GM19351 (cell line): ENCODE measurements at regions not wholly inside any gene's neighbourhood (a gene's known extent, or its start where the extent isn't known, plus 50 kb on each side); places are given as distances from the start of the nearest gene placed in this dataset.
"Not testable (repeated sequence)": the region's sequence is repeated elsewhere in the genome, so short reads cannot be mapped to it uniquely, and the experiment has no call there.

ENCODE experiments used
- ATAC-seq: cut with Tn5 transposase; IDR thresholded peaks from one replicate; pipeline ENCODE4 v1.9.1; 2021; ENCODE audit warnings: mild to moderate bottlenecking, moderate library complexity; ENCODE audit not compliant: unreplicated experiment

DNA sequence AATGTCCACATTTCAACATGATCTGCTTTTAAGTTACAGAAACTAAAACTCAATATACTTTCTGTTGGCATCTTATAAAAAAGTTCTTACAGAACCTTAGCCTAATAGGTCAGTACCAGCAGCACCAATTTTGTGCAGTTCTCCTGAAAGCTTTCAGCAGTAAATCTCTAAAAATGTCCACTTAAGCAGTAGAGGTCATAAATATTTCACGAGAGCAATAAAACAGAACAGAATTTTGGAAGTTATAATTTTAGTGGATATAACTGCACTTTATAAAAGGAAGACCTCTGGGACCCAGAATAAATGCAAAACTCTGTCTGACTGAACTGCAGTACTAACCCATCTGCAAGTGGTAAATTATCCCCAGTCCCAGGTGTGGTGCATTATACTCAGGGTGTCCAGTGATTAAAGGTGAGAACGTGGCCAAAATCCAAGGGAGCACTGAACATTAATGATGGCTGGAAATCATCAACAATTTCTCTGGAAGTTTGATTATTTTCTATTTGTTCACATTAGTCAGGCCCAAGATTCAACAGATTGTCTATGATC lies 172.6 kb upstream of the RSPO3 start:
- ATAC-seq: no peak

DNA sequence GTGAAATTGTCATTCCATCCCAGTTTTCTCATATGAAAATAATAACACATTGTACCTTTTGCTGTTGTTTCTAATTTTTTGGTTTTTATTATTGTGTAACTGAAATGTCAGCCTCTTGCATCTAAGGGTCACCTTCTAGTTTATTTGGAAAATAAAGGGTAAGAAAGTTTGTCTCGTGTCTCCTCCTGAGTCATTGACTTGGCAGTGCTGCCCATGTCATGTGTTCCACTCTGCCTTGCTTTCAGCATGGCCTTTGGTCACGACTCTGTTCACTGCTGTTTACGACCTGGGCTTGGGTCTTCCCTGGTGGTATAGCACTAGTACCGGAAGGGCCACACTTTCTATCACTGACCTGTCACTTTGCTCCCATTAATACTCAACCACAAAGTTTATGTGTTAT lies 171.4 kb upstream of the RSPO3 start:
- ATAC-seq: no peak

DNA sequence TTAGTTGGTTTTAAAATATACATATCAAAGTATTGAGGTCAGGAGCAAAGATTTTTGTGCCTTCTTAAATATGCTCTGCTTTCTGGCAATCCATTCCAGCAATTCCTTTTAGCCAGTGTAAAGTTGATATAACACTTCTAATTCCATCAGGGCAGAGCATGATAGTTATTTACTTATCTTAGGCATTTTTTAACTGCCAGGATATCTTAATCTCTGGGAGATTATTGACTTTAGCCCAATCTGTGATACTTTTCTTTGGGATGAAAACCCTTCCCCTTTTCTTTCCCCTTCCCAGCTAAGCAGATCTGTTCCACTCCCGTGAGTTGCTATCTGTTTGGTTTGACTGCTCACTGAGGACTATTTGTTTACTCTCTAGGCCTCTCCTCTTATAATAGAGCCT lies 168.7 kb upstream of the RSPO3 start:
- ATAC-seq: no peak

DNA sequence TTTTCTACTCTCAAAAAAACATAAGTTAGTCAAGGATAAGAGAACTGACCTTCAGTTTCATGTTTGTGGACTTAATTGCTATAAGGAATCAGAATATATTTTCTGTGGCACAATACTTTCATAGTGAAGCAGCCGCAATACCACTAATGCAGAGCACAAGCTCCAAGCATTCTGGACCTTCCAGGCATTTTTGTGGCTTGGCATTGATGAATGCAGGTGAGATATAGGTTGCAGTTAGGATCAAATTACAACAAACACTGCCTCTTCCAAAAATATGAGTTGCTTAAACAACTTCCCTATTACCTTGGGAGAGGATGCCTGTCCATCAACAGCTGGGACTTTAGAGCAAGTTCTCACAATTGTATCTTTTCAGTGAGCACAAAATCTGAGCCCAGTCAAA lies 162.8 kb upstream of the RSPO3 start:
- no peak for ATAC-seq

DNA sequence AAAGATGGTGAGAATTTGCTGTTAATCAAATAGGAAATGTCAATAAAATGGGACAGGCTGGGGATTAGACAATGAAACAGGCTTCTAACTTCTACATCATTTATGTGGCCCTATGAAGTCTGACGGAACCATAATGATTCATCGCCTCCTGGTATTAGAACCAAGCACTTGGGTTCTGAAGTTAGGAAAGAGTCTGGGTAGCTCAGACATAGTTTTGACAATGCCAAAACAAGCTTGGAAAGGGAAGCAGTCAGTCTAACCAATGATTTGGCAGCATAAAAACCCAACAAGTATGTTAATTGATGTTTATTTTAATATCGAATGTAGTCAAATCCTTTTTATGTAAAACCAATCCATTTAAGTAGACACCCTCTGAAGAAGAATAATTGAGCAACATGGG lies 160.8 kb upstream of the RSPO3 start:
- no peak for ATAC-seq

DNA sequence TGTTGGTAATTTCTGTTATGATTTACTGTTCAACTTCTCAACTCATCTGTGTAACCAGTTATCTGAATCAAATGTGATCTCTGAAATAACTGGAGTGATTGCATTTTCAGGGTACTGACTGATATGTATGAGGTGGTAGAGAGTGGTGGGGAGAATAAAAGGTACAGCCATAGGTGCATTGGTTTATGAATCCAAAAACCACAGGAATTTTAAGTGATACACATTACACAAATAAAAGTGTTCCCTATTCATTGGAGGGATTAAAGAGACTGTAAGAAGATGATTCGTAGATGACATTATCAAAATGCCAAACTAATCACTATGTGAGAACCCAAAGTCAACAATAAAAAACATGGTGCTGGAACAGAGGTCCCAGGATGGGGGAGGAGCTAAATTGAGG lies 158.7 kb upstream of the RSPO3 start:
- no peak for ATAC-seq

DNA sequence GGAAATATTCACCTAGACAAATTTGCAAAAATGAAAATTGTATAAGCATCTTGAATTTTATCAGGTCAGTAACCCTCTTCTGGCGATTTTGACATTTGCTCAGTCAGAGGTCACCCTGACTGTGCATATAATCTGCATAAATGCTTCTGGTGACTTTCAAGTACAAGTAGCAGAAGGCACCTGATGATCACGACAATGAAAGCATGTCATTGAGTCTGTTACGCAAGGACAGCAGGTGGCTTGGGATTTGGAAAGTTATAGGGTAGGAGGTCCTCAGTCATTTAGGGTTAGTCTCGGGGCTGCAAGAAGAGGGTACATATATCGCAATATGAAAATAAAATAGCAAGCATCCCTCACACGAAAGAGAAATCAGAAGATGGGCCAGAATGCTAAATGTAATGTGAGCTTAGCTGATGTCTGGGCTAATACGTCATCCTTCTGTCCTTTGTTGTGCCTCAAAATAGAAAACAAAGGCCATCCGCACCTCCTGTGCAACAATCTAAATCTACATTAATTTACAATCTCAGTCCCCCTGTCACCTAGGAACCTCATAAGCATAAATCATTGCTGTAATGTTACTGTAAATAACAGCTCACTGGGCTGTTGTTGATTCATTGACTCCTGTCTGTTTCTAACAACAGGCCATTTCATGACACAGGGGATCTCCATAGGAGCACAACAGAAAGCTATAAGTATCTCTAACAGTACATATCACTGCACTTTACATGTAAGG lies 155.2 kb upstream of the RSPO3 start:
- no peak for ATAC-seq

DNA sequence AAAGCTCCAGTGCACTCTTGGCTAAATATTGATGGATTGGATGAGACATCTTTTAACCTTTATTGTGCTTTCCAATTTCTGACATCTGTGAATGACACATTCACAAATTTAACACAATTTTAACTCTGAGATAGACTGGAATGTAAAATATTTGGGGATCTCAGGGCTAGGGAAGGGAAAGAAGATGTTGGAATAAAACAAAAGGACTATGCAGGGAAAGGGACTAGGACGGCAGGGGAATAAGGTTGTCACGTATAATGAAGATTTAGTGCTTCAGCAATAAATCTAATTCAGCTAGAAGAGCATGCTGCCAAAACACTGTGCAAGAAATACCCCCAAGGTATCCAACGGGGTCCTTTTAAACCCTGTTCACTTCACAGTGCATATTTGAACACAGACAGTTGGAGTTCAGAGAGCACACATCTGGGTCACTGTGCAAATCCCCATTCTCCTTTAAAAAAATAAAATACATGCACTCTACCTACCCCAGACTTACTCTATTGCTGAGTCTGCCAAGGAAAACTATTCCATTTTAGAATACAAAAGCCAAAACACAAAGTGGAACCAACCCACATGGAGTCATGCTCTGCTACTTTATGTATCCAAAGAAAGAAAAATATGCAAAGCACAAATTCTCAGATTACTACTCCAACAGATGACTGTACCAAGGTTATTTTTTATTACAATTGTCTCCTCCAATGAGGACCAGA lies 151.0 kb upstream of the RSPO3 start:
- no peak for ATAC-seq

DNA sequence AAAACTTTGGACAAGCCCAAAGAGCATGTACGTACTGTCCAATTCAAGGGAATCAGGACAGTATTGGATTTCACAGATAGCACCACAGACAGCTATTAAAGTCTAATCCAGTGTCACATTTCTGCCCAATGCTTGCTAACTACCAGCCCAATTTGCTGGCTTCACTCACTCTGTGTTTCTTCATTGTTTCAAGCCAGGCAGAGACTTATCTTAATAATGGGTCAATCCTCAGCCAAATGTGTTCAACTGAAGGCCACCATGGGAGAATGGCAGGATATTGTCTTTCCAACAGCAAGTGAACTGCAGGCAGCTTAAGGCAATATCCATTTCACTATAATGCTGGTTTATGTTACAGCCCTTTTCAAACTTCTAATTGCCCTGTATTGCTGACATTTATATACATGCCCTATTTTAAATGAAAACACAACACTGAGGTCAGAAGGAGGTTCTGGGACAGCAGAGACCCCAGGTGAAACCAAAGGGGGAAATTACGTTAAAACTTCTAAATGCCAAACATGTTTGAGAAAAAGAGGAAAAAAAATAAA lies 142.1 kb upstream of the RSPO3 start:
- ATAC-seq: no peak

DNA sequence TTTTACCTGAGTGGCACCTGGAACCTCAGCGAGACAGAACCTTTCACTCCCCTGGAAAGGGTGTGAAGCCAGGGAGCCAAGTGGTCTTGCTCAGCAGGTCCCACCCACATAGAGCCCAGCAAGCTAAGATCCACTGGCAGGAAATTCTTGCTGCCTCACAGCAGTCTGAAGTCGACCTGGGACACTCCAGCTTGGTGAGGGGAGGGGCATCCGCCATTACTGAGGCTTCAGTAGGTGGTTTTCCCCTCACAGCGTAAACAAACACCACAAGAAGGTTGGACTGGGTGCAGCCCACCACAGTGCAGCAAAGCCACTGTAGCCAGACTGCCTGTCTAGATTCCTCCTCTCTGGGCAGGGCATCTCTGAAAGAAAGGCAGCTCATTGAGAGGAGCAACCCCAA lies 134.7 kb upstream of the RSPO3 start:
- no peak for ATAC-seq

DNA sequence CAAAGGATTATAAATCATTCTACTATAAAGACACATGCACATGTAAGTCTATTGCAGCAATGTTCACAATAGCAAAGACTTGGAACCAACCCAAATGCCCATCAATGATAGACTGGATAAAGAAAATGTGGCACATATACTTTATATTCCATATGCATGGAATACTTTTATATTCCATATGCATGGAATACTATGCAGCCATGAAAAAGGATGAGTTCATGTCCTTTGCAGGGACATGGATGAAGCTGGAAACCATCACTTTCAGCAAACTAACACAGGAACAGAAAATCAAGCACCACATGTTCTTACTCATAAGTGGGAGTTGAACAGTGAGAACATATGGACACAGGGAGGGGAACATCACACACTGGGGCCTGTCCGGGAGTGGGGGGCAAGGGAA lies 130.3 kb upstream of the RSPO3 start:
- ATAC-seq: not testable (repeated sequence)

DNA sequence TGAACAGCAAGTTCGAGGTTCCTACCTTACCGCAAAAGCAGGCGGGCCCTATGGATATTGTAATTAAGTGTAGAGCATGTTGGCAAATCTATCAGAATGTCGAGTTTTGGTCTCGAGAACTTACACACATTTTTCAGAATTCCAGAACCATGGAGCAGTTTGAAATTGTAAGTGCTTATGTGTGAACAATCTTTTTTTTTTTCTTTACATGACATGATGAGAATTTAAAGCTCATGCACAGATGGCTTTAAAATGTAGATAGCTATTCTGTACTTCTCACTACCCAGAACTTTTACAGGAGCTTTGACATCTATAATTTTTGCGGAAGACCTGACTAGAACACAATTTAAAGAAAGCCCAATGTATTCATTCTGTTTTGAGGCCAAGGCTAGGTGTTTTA lies 117.8 kb upstream of the RSPO3 start:
- no peak for ATAC-seq

DNA sequence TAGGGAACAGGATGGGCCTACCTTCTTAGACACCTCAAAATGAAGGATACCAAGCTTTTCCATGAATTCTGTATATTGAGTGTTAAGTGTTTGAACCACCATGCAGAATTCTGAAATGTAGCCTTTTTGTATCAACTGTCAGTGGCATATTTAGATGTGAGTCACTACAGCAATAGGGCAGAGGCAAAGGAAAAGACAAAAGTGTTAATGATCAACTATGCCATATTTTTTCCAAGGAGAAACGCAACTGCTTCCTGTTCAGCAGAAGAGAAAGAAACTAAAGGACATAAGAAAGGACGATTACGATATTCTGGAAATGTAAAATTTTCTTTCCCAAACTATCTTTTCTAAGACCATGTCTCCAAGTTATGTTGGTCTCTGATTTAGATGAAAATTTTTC lies 104.6 kb upstream of the RSPO3 start:
- no peak for ATAC-seq

DNA sequence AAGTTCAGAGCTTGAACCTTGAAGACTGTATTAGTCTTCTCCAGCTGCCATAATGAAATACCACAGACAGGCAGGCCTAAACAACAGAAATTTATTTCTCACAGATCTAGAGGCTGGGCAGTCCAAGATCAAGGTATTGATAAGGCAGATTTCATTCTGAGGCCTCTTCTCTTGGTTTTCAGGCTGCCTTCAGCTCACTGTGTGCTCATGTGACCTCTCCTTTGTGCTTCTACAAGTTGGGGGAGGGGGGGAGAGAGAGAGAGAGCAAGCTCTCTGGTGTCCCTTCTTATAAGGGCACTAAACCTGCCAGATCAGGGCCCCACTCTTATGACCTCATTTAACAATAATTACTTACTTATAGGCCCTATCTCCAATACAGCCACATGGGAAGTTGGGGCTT lies 102.6 kb upstream of the RSPO3 start:
- ATAC-seq: no peak

DNA sequence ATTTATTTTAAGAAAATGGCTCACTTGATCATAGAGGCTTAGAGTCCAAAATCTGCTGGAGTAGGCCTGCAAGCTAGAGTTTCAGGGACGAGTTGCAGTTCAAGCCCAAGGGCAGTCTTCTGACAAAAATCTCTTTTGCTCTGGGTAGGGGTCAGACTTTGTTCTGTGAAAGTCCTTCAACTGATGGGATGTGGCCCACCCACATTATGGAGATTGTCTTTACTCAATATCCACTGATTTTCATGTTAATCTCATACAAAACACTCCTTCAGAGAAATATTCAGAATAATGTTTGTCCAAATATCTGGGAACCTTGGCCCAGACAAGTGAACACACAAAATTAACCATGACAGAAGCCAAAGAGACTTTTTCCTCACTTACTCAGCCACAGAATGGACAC lies 98.6 kb upstream of the RSPO3 start:
- no peak for ATAC-seq

DNA sequence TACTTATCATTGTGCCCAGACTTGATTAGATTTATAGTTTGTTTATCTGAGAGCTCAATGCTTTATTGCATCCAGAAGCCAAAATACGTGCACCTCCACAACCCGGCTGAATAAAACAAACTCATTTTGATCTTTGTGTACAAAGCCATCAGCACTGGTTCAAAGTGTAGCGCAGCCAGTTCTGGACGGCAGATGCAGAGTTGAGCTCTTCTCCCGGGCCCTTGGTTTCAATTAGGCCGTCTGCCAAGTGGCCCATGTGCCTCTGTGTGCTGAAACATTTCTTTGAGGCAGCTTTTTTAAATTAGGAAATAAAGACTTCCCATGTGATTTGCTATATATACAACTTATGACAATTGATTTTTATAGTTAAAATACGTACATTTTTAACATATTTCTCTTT lies 96.2 kb upstream of the RSPO3 start:
- ATAC-seq: no peak

DNA sequence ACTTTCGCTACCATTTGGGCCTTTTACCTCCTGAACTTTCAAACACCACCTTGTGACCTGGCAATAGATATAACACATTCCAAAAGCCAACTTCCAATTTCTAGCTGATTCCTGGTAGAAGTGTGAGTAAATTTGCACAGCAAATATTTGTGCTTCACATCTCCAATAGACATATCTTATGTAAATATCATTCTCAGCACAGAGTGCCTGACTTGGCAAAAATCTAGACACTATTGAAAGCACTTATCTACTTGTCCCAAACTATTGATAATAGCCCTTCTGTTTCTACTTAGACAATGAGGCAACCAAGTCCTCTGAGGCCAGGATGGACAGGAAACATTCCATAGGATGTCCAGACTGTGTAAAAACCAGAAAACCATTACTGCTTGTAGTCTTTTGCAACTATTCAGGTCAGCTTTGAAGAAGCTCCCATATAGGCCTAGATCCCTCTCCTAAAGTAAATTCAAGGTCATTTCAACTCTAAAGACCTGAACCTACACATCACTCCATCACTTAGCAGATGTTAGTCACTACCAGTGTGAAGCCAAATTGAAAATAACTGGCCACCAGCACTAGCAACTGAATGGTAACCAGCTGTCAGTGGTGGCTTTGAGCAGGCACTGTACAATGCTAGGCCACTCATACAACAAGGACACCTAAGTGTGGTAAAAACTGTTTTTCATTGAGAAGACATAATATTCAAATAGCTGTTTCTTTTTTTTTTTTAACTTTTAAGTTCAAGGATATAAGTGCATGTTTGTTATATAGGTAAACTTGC lies 95.3 kb upstream of the RSPO3 start:
- ATAC-seq: no peak

DNA sequence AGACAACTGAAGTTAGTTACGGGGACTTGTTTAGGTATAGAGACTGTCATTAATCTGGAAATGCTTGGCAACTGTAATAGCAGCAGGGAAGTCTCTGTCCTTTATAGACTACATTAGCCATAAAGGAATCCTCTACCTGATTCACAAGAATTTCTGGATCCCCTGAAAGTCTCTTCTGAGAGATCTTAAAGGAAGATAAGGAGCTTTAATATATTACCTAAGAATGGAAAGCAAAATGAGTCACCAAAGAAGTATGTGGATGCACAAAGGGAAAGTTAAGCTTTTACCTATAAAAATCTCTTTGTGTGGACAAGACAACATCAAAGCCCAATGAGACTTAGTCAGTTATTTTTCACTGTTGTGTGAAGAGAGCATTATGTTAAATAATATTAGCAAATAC lies 92.2 kb upstream of the RSPO3 start:
- ATAC-seq: no peak

DNA sequence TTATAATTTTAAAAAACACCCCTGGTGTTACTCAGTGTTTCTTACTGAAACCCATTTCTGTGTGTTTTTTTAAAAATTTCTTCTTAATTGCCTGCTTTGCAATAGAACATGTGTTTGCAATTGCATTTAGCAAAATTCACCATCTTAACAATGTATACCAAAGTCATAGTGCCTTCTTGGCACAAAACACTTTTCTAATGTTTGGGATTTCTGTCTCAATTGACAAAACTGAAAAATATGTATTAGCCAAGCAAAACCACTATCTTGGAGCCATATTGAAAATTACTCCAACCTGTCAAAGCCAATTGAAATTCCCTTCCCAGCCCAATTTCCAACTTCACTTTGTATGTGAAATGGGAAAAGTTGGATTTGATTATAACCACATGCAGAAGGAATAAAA lies 88.4 kb upstream of the RSPO3 start:
- ATAC-seq: no peak

DNA sequence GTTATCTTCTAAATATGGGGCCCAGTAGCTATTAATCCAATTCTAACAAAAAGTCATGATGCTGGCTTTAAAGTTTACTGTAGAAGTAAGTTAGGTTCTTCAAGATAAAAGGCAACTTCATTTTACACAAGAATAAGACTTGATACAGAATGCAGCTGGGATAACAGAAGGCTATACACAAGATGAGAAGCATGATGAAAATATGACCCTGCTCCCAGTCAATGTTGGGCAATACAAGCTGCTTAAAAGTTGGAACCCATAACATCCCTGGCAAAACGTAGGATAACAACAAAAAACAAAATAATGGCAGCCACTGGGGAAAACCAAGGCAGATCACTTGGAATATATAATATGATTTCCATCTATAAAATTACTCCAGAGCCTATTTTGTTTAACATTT lies 87.6 kb upstream of the RSPO3 start:
- ATAC-seq: no peak

DNA sequence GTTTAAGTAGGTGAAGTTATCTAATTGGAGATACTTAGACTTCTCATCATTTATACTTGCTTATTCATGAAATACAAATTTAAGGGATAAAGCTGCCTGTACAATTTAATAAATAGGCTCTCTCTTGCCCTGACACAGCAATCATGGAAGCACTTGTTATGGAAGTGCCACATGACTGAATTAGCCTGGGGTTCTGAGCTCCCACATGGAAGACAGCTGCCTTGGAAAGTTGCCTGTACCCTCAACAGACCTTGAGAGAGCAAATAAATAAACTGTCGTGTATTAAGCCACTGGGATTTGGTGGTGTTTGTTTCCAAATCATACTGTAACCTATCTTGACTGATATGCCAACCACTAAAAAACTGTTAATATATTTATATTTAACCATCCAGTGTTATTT lies 87.0 kb upstream of the RSPO3 start:
- ATAC-seq: no peak

DNA sequence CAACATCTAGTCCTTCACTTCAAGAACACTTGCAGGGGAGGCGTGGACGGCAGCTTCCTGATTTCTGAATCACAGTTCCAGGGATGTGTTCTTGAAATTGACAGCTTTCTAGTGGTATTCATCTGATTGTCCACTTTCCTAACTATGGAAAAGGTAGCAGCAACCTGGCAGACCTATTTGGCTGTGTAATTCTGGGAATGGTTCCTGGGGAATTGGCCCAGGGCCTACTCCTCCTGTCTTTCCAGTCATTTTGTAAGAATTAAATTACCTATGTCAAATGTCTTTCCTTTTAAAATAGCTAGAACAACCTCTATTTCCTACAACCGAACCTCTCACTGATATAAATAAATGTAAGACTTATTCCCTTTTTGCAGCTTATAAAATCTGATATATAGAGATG lies 85.5 kb upstream of the RSPO3 start:
- ATAC-seq: no peak
